ENCODE measurements at regions not wholly inside any gene's neighbourhood (a gene's known extent, or its start where the extent isn't known, plus 50 kb on each side); places are given as distances from the start of the nearest gene placed in this dataset.

GRCh38 chr7:38040831-38041230 is 120.4 kb downstream of the EPDR1 start:
- no peak for TF ChIP-seq CTCF (IDR thresholded peaks at IDR 0.05; ENCODE audit: borderline replicate concordance)
- H3K27me3 ChIP-seq (ENCODE audit: low read depth) = no peaks in the 10 kb centered on the region
- H3K9me3 ChIP-seq (replicated peaks) = peaks cover 4% of the 10 kb centered on the region
- H3K4me1 ChIP-seq = no peaks in the 10 kb centered on the region
- H3K27ac ChIP-seq (replicated peaks) = no peak overlapping the region
- no peaks in the 10 kb centered on the region for H3K36me3 ChIP-seq
- intact Hi-C loops (cut with micrococcal nuclease) = no loop called here
- H3K4me3 ChIP-seq = no peak overlapping the region
- no peak for DNase-seq

GRCh38 chr7:38049679-38050078 is 128.4 kb upstream of the STARD3NL start:
- DNase-seq = no peak
- H3K9me3 ChIP-seq (replicated peaks) = peaks cover 26% of the 10 kb centered on the region
- peaks cover 10% of the 10 kb centered on the region for H3K27me3 ChIP-seq (ENCODE audit: low read depth)
- no peak overlapping the region for H3K27ac ChIP-seq (replicated peaks)
- H3K4me3 ChIP-seq = no peak overlapping the region
- TF ChIP-seq CTCF (IDR thresholded peaks at IDR 0.05; ENCODE audit: borderline replicate concordance) = no peak
- no peaks in the 10 kb centered on the region for H3K4me1 ChIP-seq
- intact Hi-C loops (cut with micrococcal nuclease) = no loop called here
- H3K36me3 ChIP-seq = no peaks in the 10 kb centered on the region

GRCh38 chr7:38051311-38051710 is 126.7 kb upstream of the STARD3NL start:
- intact Hi-C loops (cut with micrococcal nuclease) = no loop called here
- no peak for TF ChIP-seq CTCF (IDR thresholded peaks at IDR 0.05; ENCODE audit: borderline replicate concordance)
- Histone ChIP-seq H3K4me1 (no peaks in the 10 kb centered on the region), H3K27me3 (ENCODE audit: low read depth) (peaks cover 10% of the 10 kb centered on the region), H3K9me3 (replicated peaks) (peaks cover 21% of the 10 kb centered on the region), H3K4me3 (no peak overlapping the region), H3K36me3 (no peaks in the 10 kb centered on the region), H3K27ac (replicated peaks) (no peak overlapping the region)
- DNase-seq = no peak

- Histone ChIP-seq H3K9me3 (replicated peaks) (peaks cover 21% of the 10 kb centered on the region), H3K27ac (replicated peaks) (no peak overlapping the region), H3K27me3 (ENCODE audit: low read depth) (peaks cover 10% of the 10 kb centered on the region), H3K36me3 (no peaks in the 10 kb centered on the region), H3K4me3 (no peak overlapping the region), H3K4me1 (no peaks in the 10 kb centered on the region)
- DNase-seq = no peak
- TF ChIP-seq CTCF (IDR thresholded peaks at IDR 0.05; ENCODE audit: borderline replicate concordance) = no peak
- intact Hi-C loops (cut with micrococcal nuclease) = no loop called here
Measured at GRCh38 chr7:38051786-38052185, 126.3 kb upstream of the STARD3NL start.

GRCh38 chr7:38052786-38053185 is 125.3 kb upstream of the STARD3NL start:
- DNase-seq = no peak
- H3K36me3 ChIP-seq = no peaks in the 10 kb centered on the region
- H3K27me3 ChIP-seq (ENCODE audit: low read depth) = peaks cover 10% of the 10 kb centered on the region
- intact Hi-C loops (cut with micrococcal nuclease) = no loop called here
- no peak overlapping the region for H3K27ac ChIP-seq (replicated peaks)
- H3K4me3 ChIP-seq = no peak overlapping the region
- H3K4me1 ChIP-seq = no peaks in the 10 kb centered on the region
- H3K9me3 ChIP-seq (replicated peaks) = peaks cover 21% of the 10 kb centered on the region
- no peak for TF ChIP-seq CTCF (IDR thresholded peaks at IDR 0.05; ENCODE audit: borderline replicate concordance)

GRCh38 chr7:38054199-38054598 is 123.8 kb upstream of the STARD3NL start:
- DNase-seq = no peak
- H3K9me3 ChIP-seq (replicated peaks) = peaks cover 8% of the 10 kb centered on the region
- H3K4me3 ChIP-seq = no peak overlapping the region
- peaks cover 10% of the 10 kb centered on the region for H3K27me3 ChIP-seq (ENCODE audit: low read depth)
- H3K27ac ChIP-seq (replicated peaks) = no peak overlapping the region
- H3K36me3 ChIP-seq = no peaks in the 10 kb centered on the region
- H3K4me1 ChIP-seq = no peaks in the 10 kb centered on the region
- no peak for TF ChIP-seq CTCF (IDR thresholded peaks at IDR 0.05; ENCODE audit: borderline replicate concordance)
- intact Hi-C loops (cut with micrococcal nuclease) = no loop called here

All from left ventricle myocardium inferior (tissue), 1 donor.